GM18907 (cell line): ENCODE measurements at regions not wholly inside any gene's neighbourhood (a gene's known extent, or its start where the extent isn't known, plus 50 kb on each side); places are given as distances from the start of the nearest gene placed in this dataset.

Source experiments
- ATAC-seq: cut with Tn5 transposase; IDR thresholded peaks from one replicate; pipeline ENCODE4 v1.9.1; 2021; ENCODE audit warnings: mild to moderate bottlenecking, moderate library complexity; ENCODE audit not compliant: unreplicated experiment

DNA sequence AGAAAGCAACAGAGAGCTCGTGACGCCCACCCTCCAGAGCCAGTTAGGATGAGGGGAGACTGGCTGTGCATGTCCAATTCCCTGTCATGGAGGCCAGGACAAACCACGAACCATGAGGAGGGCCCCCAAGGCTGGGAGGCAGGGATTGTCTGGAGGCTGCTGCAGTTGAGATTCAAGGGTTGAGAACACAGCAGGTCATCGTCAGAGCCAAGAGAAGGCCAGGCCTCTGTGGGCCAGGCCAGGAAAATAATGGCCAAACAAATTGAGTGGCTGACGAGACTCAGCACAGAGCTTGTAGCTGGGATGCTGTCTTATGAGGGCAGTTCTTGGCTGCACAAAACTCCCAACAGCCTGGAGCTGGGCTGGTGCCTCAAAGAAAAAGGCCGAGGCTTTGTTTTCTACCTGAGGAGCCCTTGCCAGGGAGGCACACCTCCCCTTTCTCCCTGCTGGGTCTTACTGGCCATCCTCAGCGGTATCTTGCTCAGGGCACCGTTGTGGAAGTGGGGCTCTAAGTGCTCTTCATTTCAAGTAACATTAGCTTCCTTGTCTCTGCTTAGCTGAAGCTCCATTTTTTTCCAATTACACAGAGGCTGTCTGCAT is 665.9 kb downstream of the BCL11B start:
- ATAC-seq = no peak

- ATAC-seq = no peak
These were observed 665.2 kb downstream of the BCL11B start for GRCh38 chr14:98606816-98607215.

GRCh38 chr14:98607341-98607910 is 664.6 kb downstream of the BCL11B start:
- ATAC-seq = no peak

- no peak for ATAC-seq
These were observed 663.6 kb downstream of the BCL11B start for GRCh38 chr14:98608071-98609060.

DNA sequence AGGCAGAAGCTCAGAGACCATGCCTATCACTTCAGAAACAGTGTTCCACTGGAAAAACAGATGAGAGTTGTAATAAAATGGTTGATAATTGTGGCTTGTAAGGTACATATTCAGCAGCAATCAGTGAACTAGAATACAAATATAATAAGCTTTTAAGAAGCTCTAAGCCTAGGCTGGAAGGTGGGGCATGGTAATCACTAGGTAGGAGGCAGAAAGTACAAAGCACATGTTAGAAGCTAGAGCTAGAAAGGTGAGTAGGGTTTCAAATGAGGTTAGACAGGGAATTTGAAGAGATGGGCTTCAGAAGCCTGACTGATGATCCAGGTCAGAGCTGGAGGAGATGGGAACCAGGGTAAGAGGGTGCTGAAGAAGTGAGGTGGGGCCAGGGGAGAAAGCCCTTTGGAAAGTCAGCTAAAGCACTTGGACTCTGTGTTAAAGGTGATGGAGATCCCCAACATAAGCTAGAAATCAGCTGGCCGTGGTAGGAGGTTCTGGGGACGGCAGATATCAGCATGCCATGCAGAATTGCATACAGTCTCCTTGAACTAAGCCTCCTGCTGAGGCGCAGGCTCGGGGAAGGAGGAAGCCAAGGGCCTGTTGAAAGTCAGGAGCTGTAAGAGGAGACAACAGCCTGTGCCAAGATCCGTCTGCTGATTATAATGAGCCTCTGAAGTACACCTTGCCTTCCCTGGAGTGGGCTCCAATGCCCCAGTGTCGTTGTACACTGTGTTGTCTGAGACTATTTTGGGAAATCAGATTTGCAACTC is 659.4 kb downstream of the BCL11B start:
- no peak for ATAC-seq

DNA sequence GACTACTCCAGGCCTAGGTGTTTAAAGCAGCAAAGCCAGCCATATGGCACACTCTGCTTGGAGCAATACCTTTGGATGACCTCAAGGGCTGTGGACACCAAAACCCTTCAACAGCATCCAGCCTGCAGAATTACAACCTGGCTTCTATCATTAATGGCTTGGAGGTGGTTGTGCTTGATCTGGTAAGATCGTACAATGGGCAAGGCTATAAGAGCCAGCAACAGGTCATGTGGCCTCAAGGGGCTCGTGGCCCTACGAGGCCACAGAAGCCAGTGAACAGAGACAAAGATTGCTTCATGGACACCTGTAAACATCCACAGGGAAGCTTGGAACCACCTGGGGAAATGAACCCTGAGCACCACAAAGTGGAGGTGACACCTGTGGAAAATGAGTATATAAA is 657.3 kb downstream of the BCL11B start:
- no peak for ATAC-seq

DNA sequence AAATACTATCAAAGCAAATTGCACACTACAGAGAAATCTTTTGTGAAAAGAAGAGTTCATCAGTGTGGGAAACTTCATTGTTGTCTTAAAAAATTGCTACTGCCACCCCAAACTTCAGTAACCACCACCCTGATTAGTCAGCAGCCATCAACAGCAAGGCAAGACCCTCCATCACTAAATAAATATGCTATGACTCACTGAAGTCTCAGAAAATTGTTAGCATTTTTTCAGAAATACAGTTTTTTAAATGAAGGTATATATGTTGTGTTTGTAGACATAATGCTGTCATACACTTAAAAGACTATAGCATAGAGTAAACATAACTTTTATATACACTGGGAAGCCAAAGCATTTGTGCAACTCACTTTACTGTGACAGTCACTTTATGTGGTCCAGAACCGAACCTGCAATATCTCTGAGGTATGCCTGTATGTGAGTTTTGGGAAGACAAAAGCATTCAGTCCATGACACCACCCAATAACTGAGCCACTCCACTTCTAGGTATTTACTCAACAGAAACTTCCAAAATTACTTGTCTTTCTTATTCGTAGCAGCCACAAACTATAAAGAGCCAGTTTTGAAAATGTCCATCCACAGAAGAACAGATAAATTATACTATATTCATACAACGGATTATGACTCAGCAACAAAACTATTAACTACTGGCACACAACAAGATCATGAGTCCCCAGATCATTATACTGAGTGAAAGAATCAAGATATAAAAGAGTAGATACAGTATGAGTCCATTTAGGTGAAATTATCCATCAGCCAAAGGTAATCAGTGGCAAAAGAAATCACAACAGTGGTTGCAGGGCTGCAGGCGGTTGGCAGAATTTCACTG is 649.6 kb downstream of the BCL11B start:
- ATAC-seq = no peak

DNA sequence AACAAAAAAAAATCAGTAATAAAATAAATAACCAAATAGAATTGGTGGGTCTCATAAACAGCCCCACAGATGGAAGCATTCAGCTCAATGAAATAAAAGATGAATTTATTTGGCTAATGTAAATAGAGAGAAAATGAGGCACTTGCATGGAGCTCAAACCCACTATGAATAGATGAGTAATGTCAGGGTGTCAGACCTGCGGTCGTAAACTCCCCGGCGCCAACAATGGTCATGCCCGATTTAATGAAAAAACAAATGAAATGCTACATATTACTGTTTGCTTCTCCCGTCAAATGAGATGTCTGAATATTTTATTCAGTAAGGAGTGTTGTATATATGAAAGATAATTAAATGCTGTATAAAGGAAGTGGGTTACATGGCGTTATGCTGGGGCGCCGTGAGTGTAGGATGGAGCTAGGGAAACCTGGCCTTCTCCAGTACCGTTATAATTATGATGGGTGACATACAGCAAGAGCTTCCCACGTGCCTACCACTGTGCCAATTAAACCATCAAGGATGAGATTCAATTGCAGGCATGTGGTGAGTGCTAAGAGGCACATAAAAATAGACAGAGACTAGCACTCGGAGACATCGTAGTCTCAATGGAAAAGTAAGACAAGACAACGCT is 648.1 kb downstream of the BCL11B start:
- no peak for ATAC-seq

DNA sequence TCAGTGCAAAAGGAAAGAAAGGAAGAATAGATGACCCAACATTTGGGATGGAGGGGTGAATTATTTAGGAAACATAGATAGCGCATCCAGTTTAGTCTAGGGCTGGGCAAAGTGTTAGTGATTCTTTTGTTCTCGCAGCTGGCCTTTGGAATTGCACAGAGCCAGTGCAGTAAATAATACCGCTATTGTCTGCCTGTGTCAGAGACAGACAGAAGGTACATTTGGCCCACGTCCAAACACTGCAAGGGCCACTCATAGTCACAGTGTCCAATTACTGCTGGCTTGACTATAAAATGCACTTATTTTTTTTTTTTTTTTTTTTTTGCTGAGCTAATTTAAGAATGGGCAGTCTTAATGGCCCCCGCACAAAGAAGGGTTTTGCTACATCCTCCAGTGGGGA is 638.6 kb downstream of the BCL11B start:
- no peak for ATAC-seq

GRCh38 chr14:98634043-98634820 is 637.8 kb downstream of the BCL11B start:
- ATAC-seq = no peak

- no peak for ATAC-seq
These were observed 633.6 kb downstream of the BCL11B start for GRCh38 chr14:98638366-98638765.

DNA sequence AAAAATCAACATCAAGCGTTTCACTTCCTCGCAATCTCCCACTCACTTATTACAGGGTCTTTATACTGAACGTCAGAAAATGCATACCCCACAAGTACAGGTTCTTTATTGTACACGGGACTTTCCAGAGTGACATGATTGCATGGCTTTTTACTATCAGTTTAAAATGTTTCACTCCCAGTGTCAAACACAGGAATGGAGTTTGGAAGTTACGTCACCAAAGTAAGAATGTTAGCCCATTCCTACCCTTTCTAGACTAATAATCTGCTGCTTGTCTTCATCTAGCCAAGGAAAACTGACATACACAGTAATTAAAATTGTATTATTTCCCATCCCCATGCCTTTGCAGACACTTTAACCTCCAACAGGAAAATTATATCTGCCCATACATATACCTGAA is 624.2 kb downstream of the BCL11B start:
- ATAC-seq = no peak

DNA sequence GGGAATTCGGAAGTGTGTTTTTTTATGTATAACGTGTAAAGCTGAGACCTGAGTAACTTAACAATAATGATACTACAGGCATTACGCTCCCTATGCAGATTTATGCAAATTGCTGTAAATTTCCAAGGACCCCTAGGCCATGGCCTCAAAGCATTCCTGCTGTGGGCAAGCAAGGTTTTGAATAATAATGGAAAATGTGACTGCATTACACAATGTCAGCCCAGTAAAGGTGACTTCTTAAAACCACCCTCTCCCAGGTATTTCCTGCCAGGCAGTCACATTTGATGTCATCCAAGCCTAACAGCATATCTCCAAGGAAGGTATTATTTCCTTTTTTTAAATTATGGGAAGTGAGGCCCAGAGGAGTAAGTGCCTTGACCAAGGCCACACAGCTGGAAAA is 621.0 kb downstream of the BCL11B start:
- no peak for ATAC-seq

GRCh38 chr14:98665007-98665406 is 607.0 kb downstream of the BCL11B start:
- ATAC-seq = no peak

- no peak for ATAC-seq
These were observed 605.5 kb downstream of the BCL11B start for GRCh38 chr14:98666545-98666944.

- ATAC-seq = no peak
These were observed 590.0 kb downstream of the BCL11B start for GRCh38 chr14:98682033-98682432.

DNA sequence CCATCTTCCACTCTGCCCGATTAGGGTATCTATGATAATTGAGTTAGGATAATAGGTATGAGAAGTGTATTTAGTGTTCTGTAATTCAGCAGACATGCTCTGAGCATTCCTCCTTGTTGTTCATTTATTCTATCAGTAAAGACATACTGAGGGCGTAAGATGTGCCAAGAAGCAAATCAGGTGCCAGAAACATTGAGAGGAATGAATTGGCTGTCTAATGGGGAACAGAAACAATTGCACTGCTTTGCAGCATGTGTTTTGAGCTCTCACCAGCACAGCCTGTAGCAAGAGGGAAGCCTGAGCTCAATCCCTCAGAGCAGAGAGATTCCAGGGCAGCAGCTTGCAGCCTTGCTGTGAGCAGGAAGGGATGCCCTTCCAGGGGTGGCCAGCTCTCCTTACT is 589.3 kb downstream of the BCL11B start:
- ATAC-seq = no peak

DNA sequence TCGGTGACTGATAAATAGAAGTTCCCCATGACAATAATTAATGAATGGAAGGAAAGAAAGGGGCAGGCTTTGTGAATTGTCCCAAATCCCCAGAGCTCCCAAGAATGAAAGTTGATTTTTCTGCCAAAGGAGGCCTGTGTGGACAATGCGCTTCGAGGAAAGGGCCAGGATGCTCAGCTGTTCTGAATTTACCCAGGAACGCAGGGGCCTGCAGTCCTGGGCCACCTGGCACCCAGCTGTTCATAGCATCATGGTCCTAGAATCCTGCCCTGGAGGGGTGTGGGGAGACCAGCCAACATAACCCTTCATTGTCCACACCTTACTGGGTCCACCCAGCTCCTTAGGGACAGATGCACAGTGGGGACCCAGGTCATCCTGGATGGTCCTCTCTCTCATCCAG is 587.5 kb downstream of the BCL11B start:
- no peak for ATAC-seq

DNA sequence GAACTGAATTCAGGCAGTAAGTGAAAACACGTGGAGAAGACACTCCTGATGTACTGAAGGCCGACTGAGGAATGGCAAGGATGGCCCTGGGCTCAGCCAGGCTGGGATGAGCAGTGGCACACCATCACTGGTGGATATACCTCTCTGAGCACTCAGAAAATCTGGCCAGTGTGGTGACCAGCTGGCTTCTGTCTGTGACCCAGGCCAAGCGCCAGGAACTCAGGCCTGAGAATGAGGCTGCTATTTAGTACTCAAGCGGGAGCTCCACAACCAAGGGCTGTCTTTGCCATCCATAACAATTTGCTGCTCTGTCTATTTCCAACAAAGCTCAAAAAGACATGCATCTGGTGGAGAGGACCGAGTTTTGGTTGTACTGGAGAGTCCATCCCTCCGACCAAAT is 586.3 kb downstream of the BCL11B start:
- ATAC-seq = no peak
